Lung (tissue), 11 donors: ENCODE measurements at regions not wholly inside any gene's neighbourhood (a gene's known extent, or its start where the extent isn't known, plus 50 kb on each side); places are given as distances from the start of the nearest gene placed in this dataset.
A peak's percentile ranks its signal among the peaks of the same experiment; 100 is the strongest.

Experiments used
- ATAC-seq: fragments of 200-7000 bp; cut with Tn5 transposase; one replicate; pipeline ENCODE4 v1.9.1; 2020; ENCODE audit warnings: moderate number of reproducible peaks; ENCODE audit not compliant: insufficient read depth, low FRiP score
- DNase-seq, 3 donors: peaks; one replicate each; pipeline ENCODE4 v3.0.0-alpha.2; 2013 to 2017
- H3K27ac ChIP-seq, 2 donors: one replicate each; pipeline ENCODE4 v1.5.1; 2013; ENCODE audit warnings: mild to moderate bottlenecking in 2 of 2, moderate library complexity in 2 of 2, control low read depth in 1 of 2, inconsistent platforms in 1 of 2, low read depth in 1 of 2, low read length in 1 of 2
- H3K27me3 ChIP-seq, 3 donors: one replicate each; pipeline ENCODE4 v1.5.1; 2013; ENCODE audit warnings: low read length in 2 of 3; ENCODE audit not compliant: control insufficient read depth in 3 of 3, insufficient read depth in 3 of 3
- H3K36me3 ChIP-seq, 4 donors: one replicate each; pipeline ENCODE4 v1.5.1; 2013; ENCODE audit warnings: low read length in 4 of 4, mild to moderate bottlenecking in 1 of 4, moderate library complexity in 1 of 4; ENCODE audit not compliant: control insufficient read depth in 4 of 4, insufficient read depth in 4 of 4
- H3K4me1 ChIP-seq, 5 donors: one replicate each; pipeline ENCODE4 v1.5.1; 2013; ENCODE audit warnings: low read length in 5 of 5, mild to moderate bottlenecking in 2 of 5, moderate library complexity in 1 of 5; ENCODE audit not compliant: control insufficient read depth in 5 of 5, insufficient read depth in 5 of 5
- H3K4me3 ChIP-seq: one replicate; pipeline ENCODE4 v1.5.1; 2013; ENCODE audit warnings: mild to moderate bottlenecking, control low read depth, moderate library complexity
- H3K9ac ChIP-seq, 2 donors: one replicate each; pipeline ENCODE4 v1.5.1; 2013; ENCODE audit warnings: low read length in 2 of 2, control low read depth in 1 of 2; ENCODE audit not compliant: insufficient read depth in 1 of 2
- H3K9me3 ChIP-seq, 4 donors: one replicate each; pipeline ENCODE4 v1.5.1; 2013; ENCODE audit warnings: low read length in 3 of 4, mild to moderate bottlenecking in 1 of 4, moderate library complexity in 1 of 4; ENCODE audit not compliant: control insufficient read depth in 4 of 4, insufficient read depth in 3 of 4
- WGBS, 2 donors: extraction: QIAGEN DNeasy Blood & Tissue Kit; methylation state at CpG; one replicate each; pipeline ENCODE4 v1.1.7; 2013; 5-methylcytosine and 5-hydroxymethylcytosine counted together
- TF ChIP-seq, protein P1 (sequence below): IDR thresholded peaks from 2 replicates; pipeline ENCODE4 v1.5.1; 2012; ENCODE audit warnings: mild to moderate bottlenecking; ENCODE audit errors: control extremely low read depth, extremely low read depth
- donor health status: control.
- donor health status: control.
- donor health status: Bipolar disorder and iron deficiency.
- donor health status: healthy.
- donor health status: DM: yes; HTN: yes; CAD: no.

DNA sequence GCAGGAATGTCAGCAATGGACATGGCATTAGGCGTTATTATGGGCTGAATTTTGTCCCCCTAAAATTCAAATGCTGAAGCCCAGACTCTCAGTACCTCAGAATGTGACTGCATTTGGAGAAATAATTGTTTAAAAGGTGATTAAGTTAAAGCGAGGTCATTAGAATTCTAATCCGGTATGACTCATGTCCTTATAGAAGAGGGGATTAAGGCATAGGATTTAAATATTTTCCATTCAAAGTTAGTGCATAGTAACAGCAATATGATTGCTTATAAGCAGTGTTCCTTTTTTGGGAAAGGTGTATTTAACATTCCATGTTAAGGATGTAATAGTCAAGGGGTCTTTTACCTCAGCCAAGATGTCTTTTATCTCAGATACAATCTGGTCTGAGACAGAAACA lies 95.5 kb downstream of the NHLRC3 start:
- H3K27ac ChIP-seq = no peak overlapping the region
- H3K9me3 ChIP-seq = no peaks in the 10 kb centered on the region
- no peak overlapping the region for H3K9ac ChIP-seq
- no peaks in the 10 kb centered on the region for H3K4me1 ChIP-seq
- H3K27me3 ChIP-seq = no peaks in the 10 kb centered on the region
- TF ChIP-seq, protein P1, sequence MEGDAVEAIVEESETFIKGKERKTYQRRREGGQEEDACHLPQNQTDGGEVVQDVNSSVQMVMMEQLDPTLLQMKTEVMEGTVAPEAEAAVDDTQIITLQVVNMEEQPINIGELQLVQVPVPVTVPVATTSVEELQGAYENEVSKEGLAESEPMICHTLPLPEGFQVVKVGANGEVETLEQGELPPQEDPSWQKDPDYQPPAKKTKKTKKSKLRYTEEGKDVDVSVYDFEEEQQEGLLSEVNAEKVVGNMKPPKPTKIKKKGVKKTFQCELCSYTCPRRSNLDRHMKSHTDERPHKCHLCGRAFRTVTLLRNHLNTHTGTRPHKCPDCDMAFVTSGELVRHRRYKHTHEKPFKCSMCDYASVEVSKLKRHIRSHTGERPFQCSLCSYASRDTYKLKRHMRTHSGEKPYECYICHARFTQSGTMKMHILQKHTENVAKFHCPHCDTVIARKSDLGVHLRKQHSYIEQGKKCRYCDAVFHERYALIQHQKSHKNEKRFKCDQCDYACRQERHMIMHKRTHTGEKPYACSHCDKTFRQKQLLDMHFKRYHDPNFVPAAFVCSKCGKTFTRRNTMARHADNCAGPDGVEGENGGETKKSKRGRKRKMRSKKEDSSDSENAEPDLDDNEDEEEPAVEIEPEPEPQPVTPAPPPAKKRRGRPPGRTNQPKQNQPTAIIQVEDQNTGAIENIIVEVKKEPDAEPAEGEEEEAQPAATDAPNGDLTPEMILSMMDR = no peak
- no peaks in the 10 kb centered on the region for H3K36me3 ChIP-seq
- WGBS, 2 donors = 93 to 94% methylated on average over 3 of the region's 3 CpGs
- H3K4me3 ChIP-seq = no peak overlapping the region
- ATAC-seq = no peak
- DNase-seq = no peak

DNA sequence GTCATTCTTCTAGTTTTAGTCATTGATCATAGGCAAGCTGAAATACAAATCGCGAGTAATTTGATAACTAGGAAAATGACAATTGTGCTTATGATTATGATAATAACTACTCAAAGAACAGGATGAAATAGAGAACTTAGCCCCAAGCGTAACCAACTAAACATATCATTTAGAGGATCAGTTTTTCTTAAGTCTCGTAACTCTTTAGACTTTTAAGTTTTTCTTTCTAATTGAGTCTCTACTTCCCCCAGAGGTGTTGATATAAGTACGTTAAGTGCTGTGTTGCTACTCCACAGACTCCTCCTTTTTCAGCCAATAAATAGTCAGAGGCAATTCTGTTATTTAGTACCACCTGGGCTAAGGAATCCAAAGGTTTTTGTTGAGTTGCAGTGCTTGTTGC lies 96.3 kb downstream of the NHLRC3 start:
- TF ChIP-seq, protein P1 = no peak
- H3K27ac ChIP-seq = no peak overlapping the region
- no peak for ATAC-seq
- H3K27me3 ChIP-seq = no peaks in the 10 kb centered on the region
- no peak overlapping the region for H3K9ac ChIP-seq
- no peaks in the 10 kb centered on the region for H3K4me1 ChIP-seq
- 80 to 85% methylated on average over 5 of the region's 5 CpGs for WGBS, 2 donors
- H3K9me3 ChIP-seq = no peaks in the 10 kb centered on the region
- no peak for DNase-seq
- H3K4me3 ChIP-seq = no peak overlapping the region
- no peaks in the 10 kb centered on the region for H3K36me3 ChIP-seq

- H3K4me1 ChIP-seq = peaks cover 0 to 7% (median 0%) of the 10 kb centered on the region in 5 donors
- H3K27me3 ChIP-seq = no peaks in the 10 kb centered on the region
- TF ChIP-seq, protein P1 = no peak
- ATAC-seq (no peak), DNase-seq (no peak)
- 71 to 76% methylated on average over 2 of the region's 2 CpGs for WGBS, 2 donors
- no peak overlapping the region for H3K27ac ChIP-seq
- H3K9ac ChIP-seq = no peak overlapping the region
- no peak overlapping the region for H3K4me3 ChIP-seq
- no peaks in the 10 kb centered on the region for H3K36me3 ChIP-seq
- H3K9me3 ChIP-seq = no peaks in the 10 kb centered on the region
These were observed 106.1 kb downstream of the NHLRC3 start for GRCh38 chr13:39144391-39144790.

GRCh38 chr13:39144941-39145533 lies 106.8 kb downstream of the NHLRC3 start:
- no peaks in the 10 kb centered on the region for H3K9me3 ChIP-seq
- DNase-seq (peak; percentile 73 to 93 (median 87)), ATAC-seq (no peak)
- no peaks in the 10 kb centered on the region for H3K27me3 ChIP-seq
- no peaks in the 10 kb centered on the region for H3K36me3 ChIP-seq
- no peak overlapping the region for H3K9ac ChIP-seq
- H3K27ac ChIP-seq = no peak overlapping the region
- 22 to 24% methylated on average over 8 of the region's 8 CpGs for WGBS, 2 donors
- H3K4me1 ChIP-seq = peaks cover 0 to 7% (median 0%) of the 10 kb centered on the region in 5 donors
- TF ChIP-seq, protein P1 = peak; percentile 56
- H3K4me3 ChIP-seq = no peak overlapping the region
